GM19240 (cell line): ENCODE measurements at regions not wholly inside any gene's neighbourhood (a gene's known extent, or its start where the extent isn't known, plus 50 kb on each side); places are given as distances from the start of the nearest gene placed in this dataset.
"Not testable (repeated sequence)": the region's sequence is repeated elsewhere in the genome, so short reads cannot be mapped to it uniquely, and the experiment has no call there.

Experiments used
- DNase-seq: peaks from one replicate; pipeline ENCODE4 v3.0.0; 2011; ENCODE audit warnings: low spot score; ENCODE audit not compliant: insufficient read length

GRCh38 chr4:38413524-38414341 lies 250.3 kb upstream of the KLF3 start:
- DNase-seq, result no peak

- no peak for DNase-seq
These were observed 249.6 kb upstream of the KLF3 start for GRCh38 chr4:38414410-38414809.

- DNase-seq, result no peak
These were observed 248.3 kb upstream of the KLF3 start for GRCh38 chr4:38415682-38416081.

GRCh38 chr4:38416450-38417014 lies 247.5 kb upstream of the KLF3 start:
- no peak for DNase-seq

GRCh38 chr4:38420254-38420653 lies 243.7 kb upstream of the KLF3 start:
- DNase-seq, result not testable (repeated sequence)

GRCh38 chr4:38422850-38423249 lies 241.1 kb upstream of the KLF3 start:
- DNase-seq, result no peak

- DNase-seq, result no peak
These were observed 239.7 kb upstream of the KLF3 start for GRCh38 chr4:38424151-38424871.

- DNase-seq, result no peak
These were observed 237.5 kb upstream of the KLF3 start for GRCh38 chr4:38426532-38426931.

GRCh38 chr4:38430841-38431240 lies 233.2 kb upstream of the KLF3 start:
- DNase-seq, result no peak

GRCh38 chr4:38442073-38442788 lies 221.8 kb upstream of the KLF3 start:
- no peak for DNase-seq

- DNase-seq, result no peak
These were observed 214.4 kb upstream of the KLF3 start for GRCh38 chr4:38449506-38450174.

GRCh38 chr4:38452009-38452408 lies 212.0 kb upstream of the KLF3 start:
- DNase-seq, result no peak

- DNase-seq, result no peak
These were observed 211.5 kb upstream of the KLF3 start for GRCh38 chr4:38452542-38452941.

- no peak for DNase-seq
These were observed 210.6 kb upstream of the KLF3 start for GRCh38 chr4:38453253-38453881.

GRCh38 chr4:38454284-38454683 lies 209.7 kb upstream of the KLF3 start:
- DNase-seq, result no peak

GRCh38 chr4:38455092-38455862 lies 208.7 kb upstream of the KLF3 start:
- no peak for DNase-seq

GRCh38 chr4:38456096-38456495 lies 207.9 kb upstream of the KLF3 start:
- DNase-seq, result no peak

- no peak for DNase-seq
These were observed 202.7 kb upstream of the KLF3 start for GRCh38 chr4:38461342-38461741.

- DNase-seq, result no peak
These were observed 201.5 kb upstream of the KLF3 start for GRCh38 chr4:38462367-38463055.
